ENCODE measurements at regions not wholly inside any gene's neighbourhood (a gene's known extent, or its start where the extent isn't known, plus 50 kb on each side); places are given as distances from the start of the nearest gene placed in this dataset.

DNA sequence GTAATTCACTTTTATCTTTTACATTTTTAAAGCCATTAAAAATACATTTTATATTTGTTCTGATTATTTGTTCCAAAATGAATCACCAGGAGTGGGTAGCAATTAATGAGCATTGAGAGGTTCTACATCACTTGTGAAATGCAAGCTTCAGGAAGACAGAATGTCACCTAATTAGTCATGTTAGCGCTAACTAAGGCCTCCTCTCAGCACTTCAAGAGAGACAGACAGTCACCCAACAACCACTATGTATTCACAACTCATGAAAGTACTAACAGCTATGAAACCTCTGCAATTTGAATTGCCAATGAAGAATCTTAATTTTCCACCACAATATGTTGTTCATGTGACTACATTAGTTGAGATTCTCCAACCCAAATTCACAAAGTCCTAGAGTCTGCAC is 611.0 kb downstream of the KCNJ3 start:
- Histone ChIP-seq H3K27me3 (no peaks in the 10 kb centered on the region), H3K4me1 (ENCODE audit: insufficient read depth) (no peaks in the 10 kb centered on the region), H3K36me3 (no peaks in the 10 kb centered on the region), H3K27ac (no peak overlapping the region), H3K4me3 (no peak overlapping the region), H3K9me3 (no peaks in the 10 kb centered on the region)
- DNase-seq: no peak
- intact Hi-C loops (cut with DNase I): no loop called here
- 95 to 97% (median 96%) methylated on average over 1 of the region's 1 CpG for WGBS, 3 donors
- no peak for TF ChIP-seq POLR2A (IDR thresholded peaks at IDR 0.05)
- TF ChIP-seq, protein P1, sequence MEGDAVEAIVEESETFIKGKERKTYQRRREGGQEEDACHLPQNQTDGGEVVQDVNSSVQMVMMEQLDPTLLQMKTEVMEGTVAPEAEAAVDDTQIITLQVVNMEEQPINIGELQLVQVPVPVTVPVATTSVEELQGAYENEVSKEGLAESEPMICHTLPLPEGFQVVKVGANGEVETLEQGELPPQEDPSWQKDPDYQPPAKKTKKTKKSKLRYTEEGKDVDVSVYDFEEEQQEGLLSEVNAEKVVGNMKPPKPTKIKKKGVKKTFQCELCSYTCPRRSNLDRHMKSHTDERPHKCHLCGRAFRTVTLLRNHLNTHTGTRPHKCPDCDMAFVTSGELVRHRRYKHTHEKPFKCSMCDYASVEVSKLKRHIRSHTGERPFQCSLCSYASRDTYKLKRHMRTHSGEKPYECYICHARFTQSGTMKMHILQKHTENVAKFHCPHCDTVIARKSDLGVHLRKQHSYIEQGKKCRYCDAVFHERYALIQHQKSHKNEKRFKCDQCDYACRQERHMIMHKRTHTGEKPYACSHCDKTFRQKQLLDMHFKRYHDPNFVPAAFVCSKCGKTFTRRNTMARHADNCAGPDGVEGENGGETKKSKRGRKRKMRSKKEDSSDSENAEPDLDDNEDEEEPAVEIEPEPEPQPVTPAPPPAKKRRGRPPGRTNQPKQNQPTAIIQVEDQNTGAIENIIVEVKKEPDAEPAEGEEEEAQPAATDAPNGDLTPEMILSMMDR (IDR thresholded peaks at IDR 0.05): no peak
- TF ChIP-seq EP300 (IDR thresholded peaks at IDR 0.05): no peak

DNA sequence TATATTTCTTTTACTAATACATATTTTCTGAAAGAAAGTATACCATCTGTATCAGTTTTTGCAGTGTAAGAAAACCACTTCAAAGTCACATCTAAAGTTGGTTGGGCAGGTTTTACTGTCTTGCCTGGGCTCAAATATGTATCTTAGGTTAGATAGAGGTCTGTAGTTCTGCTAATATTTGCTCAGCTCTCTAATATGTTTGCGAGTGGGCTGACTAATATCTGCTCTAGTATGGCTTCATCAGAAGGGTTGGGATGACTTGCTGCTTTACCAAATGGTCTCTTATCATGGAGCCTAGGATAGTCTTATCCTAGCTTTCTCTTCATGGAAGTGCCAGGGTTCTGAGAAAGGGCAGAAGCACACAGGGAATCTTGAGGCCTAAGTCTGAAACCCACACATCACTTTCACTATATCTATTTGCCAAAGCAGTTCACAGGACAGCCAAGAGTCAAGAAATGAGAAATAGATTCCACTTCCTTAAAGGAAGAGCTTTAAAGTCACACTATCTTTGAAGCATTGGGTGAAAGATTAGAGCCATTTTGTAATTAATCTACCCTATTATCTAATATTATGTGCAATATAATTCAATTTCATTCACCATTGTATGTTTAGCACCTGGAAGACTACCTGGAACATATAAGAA is 610.0 kb downstream of the KCNJ3 start:
- 70 to 88% (median 83%) methylated on average over 1 of the region's 1 CpG for WGBS, 3 donors
- H3K4me1 ChIP-seq (ENCODE audit: insufficient read depth): no peaks in the 10 kb centered on the region

DNA sequence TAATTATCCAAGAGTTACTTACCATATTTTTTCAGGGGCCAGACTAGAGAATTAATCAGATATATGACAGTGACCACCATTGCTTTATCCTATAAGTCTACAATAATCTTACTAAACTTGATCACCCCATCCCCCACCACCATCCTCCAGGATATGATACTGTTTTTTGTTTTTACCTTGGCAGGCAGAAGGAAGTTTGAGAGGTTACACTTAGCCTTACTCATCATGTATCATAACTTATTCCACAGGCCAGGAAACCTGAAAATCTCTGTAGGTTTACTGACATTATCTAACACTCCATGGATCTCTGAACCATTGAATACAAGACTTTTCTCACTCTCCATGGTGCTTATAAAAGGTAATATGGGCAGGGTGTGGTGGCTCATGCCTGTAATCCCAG is 602.7 kb downstream of the KCNJ3 start:
- intact Hi-C loops (cut with DNase I): no loop called here

More for the DNA sequence above, 610.0 kb downstream of the KCNJ3 start:
- intact Hi-C loops (cut with DNase I): no loop called here
- Histone ChIP-seq H3K4me3 (no peak overlapping the region), H3K36me3 (no peaks in the 10 kb centered on the region), H3K9me3 (no peaks in the 10 kb centered on the region), H3K27ac (no peak overlapping the region), H3K27me3 (no peaks in the 10 kb centered on the region)
- TF ChIP-seq, protein P1 (IDR thresholded peaks at IDR 0.05): no peak
- TF ChIP-seq EP300 (IDR thresholded peaks at IDR 0.05) (no peak), POLR2A (IDR thresholded peaks at IDR 0.05) (no peak)
- DNase-seq: no peak

DNA sequence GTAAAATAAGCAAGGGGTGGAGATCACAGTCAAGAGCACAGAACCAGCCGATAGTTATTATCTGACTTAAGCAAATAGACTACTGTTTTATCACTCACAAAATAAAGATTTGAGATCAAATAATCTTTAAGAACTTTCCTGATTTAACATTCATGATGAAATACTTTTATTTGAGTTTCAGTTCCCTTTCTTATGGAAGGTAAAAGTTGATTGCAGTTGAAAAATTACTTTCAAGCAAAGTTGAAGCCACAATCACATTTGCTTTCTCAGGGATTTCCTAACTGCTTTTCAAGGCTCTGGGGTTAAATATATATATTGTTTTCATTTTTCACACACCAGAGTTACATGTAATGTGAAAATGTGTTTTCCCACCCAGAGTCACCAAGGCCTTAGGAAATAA is 599.5 kb downstream of the KCNJ3 start:
- no peaks in the 10 kb centered on the region for H3K4me1 ChIP-seq (ENCODE audit: insufficient read depth)
- H3K4me3 ChIP-seq: no peak overlapping the region
- H3K27ac ChIP-seq: no peak overlapping the region
- TF ChIP-seq, protein P1 (IDR thresholded peaks at IDR 0.05): no peak
- TF ChIP-seq EP300 (IDR thresholded peaks at IDR 0.05): no peak
- TF ChIP-seq POLR2A (IDR thresholded peaks at IDR 0.05): no peak
- DNase-seq: no peak
- no peaks in the 10 kb centered on the region for H3K36me3 ChIP-seq
- H3K9me3 ChIP-seq: no peaks in the 10 kb centered on the region
- no peaks in the 10 kb centered on the region for H3K27me3 ChIP-seq
- WGBS, 3 donors: 15 to 36% (median 18%) methylated on average over 1 of the region's 1 CpG
- intact Hi-C loops (cut with DNase I): no loop called here

More for the DNA sequence above, 602.7 kb downstream of the KCNJ3 start:
- Histone ChIP-seq H3K27me3 (no peaks in the 10 kb centered on the region), H3K9me3 (no peaks in the 10 kb centered on the region), H3K27ac (no peak overlapping the region), H3K4me1 (ENCODE audit: insufficient read depth) (no peaks in the 10 kb centered on the region), H3K36me3 (no peaks in the 10 kb centered on the region), H3K4me3 (no peak overlapping the region)
- DNase-seq: no peak
- TF ChIP-seq EP300 (IDR thresholded peaks at IDR 0.05): no peak
- no peak for TF ChIP-seq POLR2A (IDR thresholded peaks at IDR 0.05)
- TF ChIP-seq, protein P1 (IDR thresholded peaks at IDR 0.05): no peak

Data from ovary (tissue), 7 donors.